ENCODE measurements at regions not wholly inside any gene's neighbourhood (a gene's known extent, or its start where the extent isn't known, plus 50 kb on each side); places are given as distances from the start of the nearest gene placed in this dataset.

DNA sequence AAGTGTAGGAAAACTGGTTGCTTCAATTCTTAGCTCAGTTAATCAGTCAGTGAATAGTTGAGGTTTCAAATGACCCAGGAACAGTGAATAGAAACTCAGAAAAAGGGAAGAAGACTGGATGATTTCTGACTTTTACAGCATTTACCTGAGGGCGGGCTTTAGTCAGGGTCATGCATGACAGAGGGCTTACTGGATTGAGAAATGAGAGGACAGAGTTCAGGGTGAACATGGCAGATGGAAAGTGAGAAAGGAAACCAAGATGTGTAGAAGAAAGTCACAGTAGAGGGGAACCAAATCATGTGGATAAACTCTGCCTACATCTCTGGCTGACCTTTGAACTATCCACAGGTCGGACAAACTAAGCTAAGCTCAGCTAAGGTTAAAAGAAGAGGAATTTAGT lies 596.0 kb downstream of the SEMA5A start:
- Mint-ChIP-seq H3K36me3 (ENCODE audit: low read depth) (no peaks in the 10 kb centered on the region), H3K4me3 (no peak overlapping the region), H3K27ac (no peak overlapping the region), H3K4me1 (ENCODE audit: low read depth) (no peaks in the 10 kb centered on the region), H3K27me3 (ENCODE audit: low read depth) (no peaks in the 10 kb centered on the region), H3K9me3 (peaks cover 3% of the 10 kb centered on the region)
- intact Hi-C loops (cut with micrococcal nuclease): no loop called here
- CTCF ChIA-PET: no interaction called here
- no peak for DNase-seq

DNA sequence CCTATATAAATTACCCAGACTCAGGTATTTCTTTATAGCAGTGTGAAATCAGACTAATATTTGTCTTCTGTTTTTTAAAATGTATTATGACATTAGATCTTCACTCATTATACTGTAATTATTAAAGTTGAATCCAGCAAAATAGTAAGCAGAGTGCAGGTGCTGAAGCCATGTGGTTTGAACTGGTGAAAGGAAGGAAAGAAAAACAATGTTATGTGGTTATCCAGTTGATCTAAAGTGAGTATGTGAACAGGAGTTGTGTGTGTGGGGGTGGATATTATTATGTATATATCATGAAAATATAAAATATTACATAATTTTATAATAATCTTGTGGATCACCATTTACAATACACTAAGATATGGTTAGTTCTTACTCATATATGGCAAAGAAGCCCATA lies 593.7 kb downstream of the SEMA5A start:
- H3K27ac Mint-ChIP-seq: no peak overlapping the region
- CTCF ChIA-PET: no interaction called here
- intact Hi-C loops (cut with micrococcal nuclease): no loop called here
- peaks cover 3% of the 10 kb centered on the region for H3K9me3 Mint-ChIP-seq
- DNase-seq: no peak
- H3K4me1 Mint-ChIP-seq (ENCODE audit: low read depth): no peaks in the 10 kb centered on the region
- no peaks in the 10 kb centered on the region for H3K36me3 Mint-ChIP-seq (ENCODE audit: low read depth)
- H3K4me3 Mint-ChIP-seq: no peak overlapping the region
- H3K27me3 Mint-ChIP-seq (ENCODE audit: low read depth): no peaks in the 10 kb centered on the region

DNA sequence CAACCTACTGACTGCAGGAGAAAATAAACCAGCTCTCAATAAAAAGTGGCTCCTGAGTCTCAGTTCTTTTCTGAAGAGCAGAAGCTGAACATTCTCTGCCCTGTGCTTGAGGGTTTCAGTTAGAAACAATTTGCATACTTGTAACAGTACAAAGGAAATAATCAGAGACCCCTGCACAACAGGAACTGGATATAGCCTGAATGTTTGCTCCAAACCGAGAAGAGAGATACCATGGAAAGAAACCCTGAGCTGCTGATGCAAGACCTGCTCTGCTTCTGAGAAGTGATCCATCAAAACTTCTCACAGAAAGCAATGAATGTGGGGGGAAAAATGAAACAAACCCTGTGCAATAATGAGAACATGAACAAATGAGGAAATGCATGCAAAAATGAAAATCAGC lies 592.9 kb downstream of the SEMA5A start:
- no peak overlapping the region for H3K4me3 Mint-ChIP-seq
- no peaks in the 10 kb centered on the region for H3K36me3 Mint-ChIP-seq (ENCODE audit: low read depth)
- no peaks in the 10 kb centered on the region for H3K4me1 Mint-ChIP-seq (ENCODE audit: low read depth)
- no peak overlapping the region for H3K27ac Mint-ChIP-seq
- intact Hi-C loops (cut with micrococcal nuclease): no loop called here
- peaks cover 3% of the 10 kb centered on the region for H3K9me3 Mint-ChIP-seq
- no peaks in the 10 kb centered on the region for H3K27me3 Mint-ChIP-seq (ENCODE audit: low read depth)
- CTCF ChIA-PET: no interaction called here
- DNase-seq: no peak

DNA sequence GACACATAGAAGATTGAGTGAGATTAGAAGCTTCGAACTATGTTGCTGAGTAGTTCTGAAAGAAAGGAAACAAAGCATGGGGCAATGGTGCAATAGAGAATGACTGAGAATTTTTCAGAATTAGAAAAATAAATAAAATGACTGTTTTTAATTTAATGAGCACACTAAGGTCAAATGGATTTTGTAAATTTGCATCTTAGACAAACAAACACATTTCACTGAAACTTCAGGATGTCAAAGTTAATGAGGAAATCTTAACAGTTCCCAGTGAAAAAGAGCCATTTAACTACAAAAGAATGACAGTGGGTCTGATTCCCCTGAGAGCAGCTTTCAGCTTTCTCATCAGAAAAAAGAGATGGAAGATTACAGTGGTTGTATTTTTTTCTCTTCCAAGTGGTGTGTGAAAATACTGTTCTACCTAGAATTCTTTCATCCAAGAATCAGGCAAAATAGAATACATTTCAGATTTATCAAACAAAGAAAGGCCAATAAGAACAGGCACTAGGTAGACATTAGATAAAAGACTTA lies 591.9 kb downstream of the SEMA5A start:
- no peaks in the 10 kb centered on the region for H3K4me1 Mint-ChIP-seq (ENCODE audit: low read depth)
- intact Hi-C loops (cut with micrococcal nuclease): no loop called here
- H3K9me3 Mint-ChIP-seq: peaks cover 3% of the 10 kb centered on the region
- CTCF ChIA-PET: no interaction called here
- DNase-seq: no peak
- no peaks in the 10 kb centered on the region for H3K27me3 Mint-ChIP-seq (ENCODE audit: low read depth)
- no peak overlapping the region for H3K4me3 Mint-ChIP-seq
- no peaks in the 10 kb centered on the region for H3K36me3 Mint-ChIP-seq (ENCODE audit: low read depth)
- no peak overlapping the region for H3K27ac Mint-ChIP-seq

DNA sequence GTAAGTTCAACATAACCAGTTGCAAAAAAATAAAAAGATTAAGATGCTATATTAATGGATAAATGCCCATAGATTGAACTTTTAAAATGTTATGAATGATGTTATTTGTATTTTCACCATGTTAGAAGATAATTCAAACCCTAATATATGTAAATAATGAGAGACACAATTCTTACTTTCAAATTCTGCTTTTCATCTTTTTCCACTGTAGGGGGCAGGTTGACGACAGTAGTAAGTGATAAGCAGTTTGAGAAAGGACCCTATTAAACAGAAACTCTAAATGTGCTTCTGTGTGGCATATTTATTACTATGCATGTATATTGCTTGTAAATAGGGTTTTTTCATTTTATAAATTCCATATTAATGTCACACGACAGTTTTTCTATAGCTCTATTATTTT lies 591.1 kb downstream of the SEMA5A start:
- Mint-ChIP-seq H3K27me3 (ENCODE audit: low read depth) (no peaks in the 10 kb centered on the region), H3K9me3 (peaks cover 2% of the 10 kb centered on the region), H3K4me3 (no peak overlapping the region), H3K27ac (no peak overlapping the region), H3K4me1 (ENCODE audit: low read depth) (no peaks in the 10 kb centered on the region), H3K36me3 (ENCODE audit: low read depth) (no peaks in the 10 kb centered on the region)
- no peak for DNase-seq
- CTCF ChIA-PET: no interaction called here
- intact Hi-C loops (cut with micrococcal nuclease): no loop called here

DNA sequence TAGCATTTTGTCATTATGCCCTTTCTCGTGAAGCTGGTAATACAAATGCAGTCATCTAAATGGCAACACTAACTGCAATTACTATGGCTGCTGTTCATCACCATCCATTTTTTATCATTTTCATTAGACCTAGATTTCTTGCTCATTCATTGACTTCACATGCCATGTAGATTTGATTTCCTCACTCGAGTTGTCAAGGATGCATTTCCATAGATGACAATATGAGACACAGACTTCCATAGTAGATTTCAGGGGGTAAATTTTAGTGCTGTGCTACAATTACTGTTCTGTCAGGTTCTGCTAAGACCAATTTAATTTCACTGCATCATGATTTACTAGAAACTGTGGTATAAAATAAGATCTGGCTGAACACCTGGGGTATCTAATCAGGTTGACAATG lies 589.2 kb downstream of the SEMA5A start:
- CTCF ChIA-PET: no interaction called here
- Mint-ChIP-seq H3K27ac (no peak overlapping the region), H3K4me1 (ENCODE audit: low read depth) (no peaks in the 10 kb centered on the region), H3K27me3 (ENCODE audit: low read depth) (no peaks in the 10 kb centered on the region), H3K36me3 (ENCODE audit: low read depth) (no peaks in the 10 kb centered on the region), H3K4me3 (no peak overlapping the region), H3K9me3 (peaks cover 2% of the 10 kb centered on the region)
- no peak for DNase-seq
- intact Hi-C loops (cut with micrococcal nuclease): no loop called here

- Mint-ChIP-seq H3K27me3 (ENCODE audit: low read depth) (no peaks in the 10 kb centered on the region), H3K4me3 (no peak overlapping the region), H3K27ac (no peak overlapping the region), H3K9me3 (peaks cover 2% of the 10 kb centered on the region), H3K4me1 (ENCODE audit: low read depth) (no peaks in the 10 kb centered on the region), H3K36me3 (ENCODE audit: low read depth) (no peaks in the 10 kb centered on the region)
- intact Hi-C loops (cut with micrococcal nuclease): no loop called here
- CTCF ChIA-PET: no interaction called here
- no peak for DNase-seq
Measured at GRCh38 chr5:8958602-8959001, 587.3 kb downstream of the SEMA5A start.

DNA sequence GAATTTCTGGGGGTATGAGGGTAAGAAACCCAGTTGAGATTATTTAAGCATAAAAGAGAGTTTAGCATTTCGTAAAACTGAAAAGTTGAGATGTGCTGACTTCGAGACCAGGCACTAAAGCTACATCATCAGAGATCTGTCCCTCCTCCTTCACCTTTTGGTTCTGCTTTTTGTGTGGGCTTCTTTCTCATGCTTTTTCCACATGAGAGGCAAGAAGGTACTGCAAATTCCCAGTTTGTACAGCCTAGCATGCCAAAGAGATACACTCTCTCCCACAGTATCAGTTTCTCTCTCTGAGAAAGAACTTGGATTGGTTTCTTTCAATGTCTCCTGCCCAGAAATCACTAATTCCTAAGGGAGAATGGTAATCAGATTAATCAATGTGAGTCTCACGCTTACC lies 584.7 kb downstream of the SEMA5A start:
- no peak overlapping the region for H3K27ac Mint-ChIP-seq
- H3K9me3 Mint-ChIP-seq: no peaks in the 10 kb centered on the region
- no peaks in the 10 kb centered on the region for H3K36me3 Mint-ChIP-seq (ENCODE audit: low read depth)
- no peaks in the 10 kb centered on the region for H3K27me3 Mint-ChIP-seq (ENCODE audit: low read depth)
- intact Hi-C loops (cut with micrococcal nuclease): no loop called here
- no peak for DNase-seq
- CTCF ChIA-PET: no interaction called here
- no peak overlapping the region for H3K4me3 Mint-ChIP-seq
- H3K4me1 Mint-ChIP-seq (ENCODE audit: low read depth): no peaks in the 10 kb centered on the region

DNA sequence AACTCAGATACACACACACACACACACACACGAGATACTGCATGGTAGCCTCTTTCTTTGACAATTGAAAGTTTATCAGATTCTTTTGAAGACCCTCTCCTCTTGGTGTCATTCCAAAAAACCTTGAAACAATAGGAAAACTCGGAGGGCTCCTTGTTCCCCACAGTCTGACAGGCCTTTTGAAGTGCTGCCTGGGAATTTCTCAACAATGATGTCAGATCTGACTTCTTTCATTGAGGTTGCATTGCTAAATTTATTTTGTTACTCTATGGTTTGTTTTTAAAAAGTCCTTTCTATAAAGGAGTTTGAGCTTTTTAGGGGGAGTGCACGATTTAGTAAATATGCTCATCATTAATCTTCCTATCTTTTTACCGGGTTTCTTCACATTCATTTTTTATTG lies 583.9 kb downstream of the SEMA5A start:
- no peak overlapping the region for H3K27ac Mint-ChIP-seq
- peaks cover 2% of the 10 kb centered on the region for H3K9me3 Mint-ChIP-seq
- intact Hi-C loops (cut with micrococcal nuclease): no loop called here
- H3K4me3 Mint-ChIP-seq: no peak overlapping the region
- CTCF ChIA-PET: no interaction called here
- no peaks in the 10 kb centered on the region for H3K27me3 Mint-ChIP-seq (ENCODE audit: low read depth)
- no peaks in the 10 kb centered on the region for H3K4me1 Mint-ChIP-seq (ENCODE audit: low read depth)
- no peak for DNase-seq
- H3K36me3 Mint-ChIP-seq (ENCODE audit: low read depth): no peaks in the 10 kb centered on the region

DNA sequence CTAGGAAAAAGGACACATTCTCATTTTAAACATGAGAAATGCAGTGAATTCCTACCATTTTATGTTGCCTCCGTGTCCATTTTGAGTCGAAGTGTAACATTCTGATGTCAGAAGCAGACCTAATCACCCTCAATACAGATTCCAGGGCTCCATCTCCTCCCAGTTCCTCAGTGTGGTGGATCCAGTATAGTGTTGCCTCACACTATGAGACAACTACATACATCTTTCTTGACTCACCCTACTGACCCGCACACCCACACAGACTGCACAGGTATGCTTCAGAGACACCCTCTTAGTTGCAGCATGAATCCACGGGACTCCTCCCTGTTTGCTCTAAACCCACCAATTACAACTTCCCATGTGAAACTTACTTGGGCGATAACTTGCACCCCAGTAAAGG lies 564.9 kb downstream of the SEMA5A start:
- H3K36me3 Mint-ChIP-seq (ENCODE audit: low read depth): no peaks in the 10 kb centered on the region
- intact Hi-C loops (cut with micrococcal nuclease): no loop called here
- H3K4me1 Mint-ChIP-seq (ENCODE audit: low read depth): no peaks in the 10 kb centered on the region
- no peaks in the 10 kb centered on the region for H3K27me3 Mint-ChIP-seq (ENCODE audit: low read depth)
- DNase-seq: no peak
- H3K9me3 Mint-ChIP-seq: no peaks in the 10 kb centered on the region
- no peak overlapping the region for H3K27ac Mint-ChIP-seq
- CTCF ChIA-PET: no interaction called here
- H3K4me3 Mint-ChIP-seq: no peak overlapping the region

- CTCF ChIA-PET: no interaction called here
- no peaks in the 10 kb centered on the region for H3K27me3 Mint-ChIP-seq (ENCODE audit: low read depth)
- H3K4me1 Mint-ChIP-seq (ENCODE audit: low read depth): no peaks in the 10 kb centered on the region
- H3K4me3 Mint-ChIP-seq: no peak overlapping the region
- intact Hi-C loops (cut with micrococcal nuclease): no loop called here
- DNase-seq: no peak
- no peak overlapping the region for H3K27ac Mint-ChIP-seq
- no peaks in the 10 kb centered on the region for H3K36me3 Mint-ChIP-seq (ENCODE audit: low read depth)
- no peaks in the 10 kb centered on the region for H3K9me3 Mint-ChIP-seq
Measured at GRCh38 chr5:8981496-8981895, 564.4 kb downstream of the SEMA5A start.

DNA sequence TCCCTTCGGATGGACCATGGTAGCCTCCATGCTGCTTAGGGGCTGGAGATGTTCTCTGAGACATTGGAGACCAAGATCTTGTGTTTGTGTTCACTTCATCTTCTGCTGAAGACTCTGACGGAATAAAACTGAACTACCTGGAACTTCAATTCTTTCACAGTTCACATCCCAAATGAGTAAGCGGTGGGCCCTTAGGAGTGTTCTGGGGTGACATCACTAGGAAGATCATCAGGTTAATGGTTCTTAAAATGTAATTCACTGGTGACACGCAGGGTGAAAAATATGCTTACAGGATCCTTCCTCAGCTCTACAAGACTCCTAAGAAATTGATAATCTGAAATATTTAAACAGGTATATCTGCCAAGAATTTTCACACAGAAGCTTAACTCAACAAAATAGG lies 561.5 kb downstream of the SEMA5A start:
- Mint-ChIP-seq H3K9me3 (no peaks in the 10 kb centered on the region), H3K36me3 (ENCODE audit: low read depth) (no peaks in the 10 kb centered on the region), H3K27ac (no peak overlapping the region), H3K4me3 (no peak overlapping the region), H3K4me1 (ENCODE audit: low read depth) (no peaks in the 10 kb centered on the region), H3K27me3 (ENCODE audit: low read depth) (no peaks in the 10 kb centered on the region)
- intact Hi-C loops (cut with micrococcal nuclease): no loop called here
- CTCF ChIA-PET: no interaction called here
- DNase-seq: no peak

Measured in activated naive CD4-positive, alpha-beta T cell treated with anti-CD3 and anti-CD28 coated beads for 36 hours (primary cell).